SK-N-SH treated with all-trans-retinoic acid at 6 μM for 48 hours (cell line): ENCODE measurements at regions not wholly inside any gene's neighbourhood (a gene's known extent, or its start where the extent isn't known, plus 50 kb on each side); places are given as distances from the start of the nearest gene placed in this dataset.

Experiments used
- ARNTL ChIP-seq: fragments of 450-650 bp; formaldehyde crosslinking; IDR thresholded peaks from 2 replicates; pipeline ENCODE4 v1.5.0; 2020; ENCODE audit warnings: low read depth, mild to moderate bottlenecking, moderate library complexity, borderline replicate concordance
- OSR1 ChIP-seq: fragments of 250-450 bp; sonication (Bioruptor Pico); IDR thresholded peaks from 2 replicates; pipeline ENCODE4 v1.8.0; 2022; ENCODE audit warnings: moderate library complexity, mild to moderate bottlenecking, inconsistent platforms
- PPARA ChIP-seq: fragments of 250-450 bp; sonication (Bioruptor Pico); IDR thresholded peaks from 2 replicates; pipeline ENCODE4 v1.5.0; 2020; ENCODE audit warnings: mild to moderate bottlenecking, borderline replicate concordance

GRCh38 chr9:90162819-90163218 is 479.8 kb downstream of the DIRAS2 start:
- TF ChIP-seq ARNTL (CRISPR knock-in tag) (no peak), OSR1 (CRISPR knock-in tag) (no peak), PPARA (no peak)
